B cell (primary cell): ENCODE measurements at regions not wholly inside any gene's neighbourhood (a gene's known extent, or its start where the extent isn't known, plus 50 kb on each side); places are given as distances from the start of the nearest gene placed in this dataset.

Source experiments
- ATAC-seq: fragments of 200-7000 bp; cut with Tn5 transposase; one replicate; pipeline ENCODE4 v1.10.0; 2021; ENCODE audit warnings: low read depth, mild to moderate bottlenecking, moderate number of reproducible peaks, moderate library complexity
- CTCF ChIA-PET: fragments of 350-600 bp; sonication (Branson Sonifier 250); formaldehyde crosslinking; loops from one replicate; lab custom pipeline; 2021; ENCODE audit warnings: antibody characterized with exemption, inconsistent platforms; lab: Charles Lee
- POLR2A ChIA-PET: fragments of 350-600 bp; sonication (Branson Sonifier 250); formaldehyde crosslinking; loops from one replicate; lab custom pipeline; 2021; ENCODE audit warnings: antibody characterized with exemption; lab: Charles Lee
- DNase-seq: peaks from one replicate; pipeline ENCODE4 v3.0.0; 2013
- H2AFZ ChIP-seq: 2 replicates; pipeline ENCODE4 v1.6.1; 2012; ENCODE audit warnings: mild to moderate bottlenecking, low read depth, low read length; ENCODE audit not compliant: insufficient read depth, poor library complexity, severe bottlenecking
- H3K27ac ChIP-seq, 2 donors: 1 replicate in 1 of 2; 2 replicates in 1 of 2; pipeline ENCODE4 v1.5.1; 2012 to 2013; ENCODE audit warnings: low read length in 2 of 2, mild to moderate bottlenecking in 2 of 2, moderate library complexity in 1 of 2
- H3K27me3 ChIP-seq, 4 experiments: fragments of 200-600 bp in 1 of 4; sonication (generic) in 1 of 4; replicated peaks in 1 of 4; 1 replicate in 2 of 4; 2 replicates in 2 of 4; pipeline versions ENCODE4 v1.6.1 to v1.7.0; 2013 to 2016; ENCODE audit warnings: low read length in 3 of 4, mild to moderate bottlenecking in 2 of 4, mixed read lengths in 1 of 4, moderate library complexity in 1 of 4; ENCODE audit not compliant: insufficient read depth in 4 of 4, control insufficient read depth in 3 of 4; ENCODE audit errors: control extremely low read depth in 1 of 4
- H3K36me3 ChIP-seq, 2 experiments: replicated peaks in 1 of 2; 1 replicate in 1 of 2; 2 replicates in 1 of 2; pipeline versions ENCODE4 v1.6.1 to v1.7.1; 2013; ENCODE audit warnings: low read length in 1 of 2; ENCODE audit not compliant: insufficient read depth in 2 of 2, control insufficient read depth in 1 of 2; ENCODE audit errors: control extremely low read depth in 1 of 2, extremely low read depth in 1 of 2
- H3K4me1 ChIP-seq, 2 donors: fragments of 200-600 bp in 1 of 2; sonication (generic) in 1 of 2; 1 replicate in 1 of 2; 2 replicates in 1 of 2; pipeline versions ENCODE4 v1.5.1 to v1.6.1; 2013 to 2017; ENCODE audit warnings: low read length in 2 of 2; ENCODE audit not compliant: control insufficient read depth in 2 of 2, insufficient read depth in 2 of 2
- H3K4me2 ChIP-seq: replicated peaks from 2 replicates; pipeline ENCODE3; 2012; ENCODE audit warnings: mild to moderate bottlenecking, low read depth, low read length; ENCODE audit not compliant: poor library complexity, severe bottlenecking
- H3K4me3 ChIP-seq, 5 experiments: fragments of 200-600 bp in 1 of 5; sonication (generic) in 1 of 5; 1 replicate in 3 of 5; 2 replicates in 2 of 5; pipeline versions ENCODE4 v1.5.1 to v1.7.0; 2011 to 2016; ENCODE audit warnings: low read length in 4 of 5, mild to moderate bottlenecking in 4 of 5, low read depth in 2 of 5, control low read depth in 1 of 5, moderate library complexity in 1 of 5; ENCODE audit not compliant: insufficient read depth in 1 of 5; ENCODE audit errors: control extremely low read depth in 1 of 5, extremely low read depth in 1 of 5
- H3K79me2 ChIP-seq: fragments of 200-600 bp; sonication (generic); one replicate; pipeline ENCODE4 v1.6.0; 2016; ENCODE audit warnings: low read length; ENCODE audit not compliant: control insufficient read depth, insufficient read depth
- H3K9ac ChIP-seq: fragments of 200-600 bp; sonication (generic); 2 replicates; pipeline ENCODE4 v1.6.1; 2017; ENCODE audit warnings: mild to moderate bottlenecking, low read length, moderate library complexity
- H3K9me3 ChIP-seq, 3 donors: one replicate each; pipeline versions ENCODE4 v1.6.1 to v1.7.1; 2013; ENCODE audit warnings: low read length in 2 of 3; ENCODE audit not compliant: control insufficient read depth in 2 of 3, insufficient read depth in 1 of 3; ENCODE audit errors: control extremely low read depth in 1 of 3
- H4K20me1 ChIP-seq: 2 replicates; pipeline ENCODE4 v1.6.0; 2012; ENCODE audit warnings: mild to moderate bottlenecking, low read length; ENCODE audit not compliant: insufficient read depth, control insufficient read depth, poor library complexity, severe bottlenecking
- H3K27ac Mint-ChIP-seq: one replicate; pipeline ENCODE4 v1.8.0; 2021; ENCODE audit warnings: mixed read lengths
- H3K27me3 Mint-ChIP-seq: one replicate; pipeline ENCODE4 v1.8.0; 2021; ENCODE audit warnings: mixed read lengths
- H3K4me1 Mint-ChIP-seq: one replicate; pipeline ENCODE4 v1.8.0; 2021; ENCODE audit warnings: mixed read lengths
- H3K4me3 Mint-ChIP-seq: one replicate; pipeline ENCODE4 v1.8.0; 2021; ENCODE audit warnings: mixed read lengths
- H3K9me3 Mint-ChIP-seq: one replicate; pipeline ENCODE4 v1.8.0; 2022; ENCODE audit warnings: mixed read lengths; ENCODE audit not compliant: insufficient read depth
- EZH2 ChIP-seq: IDR thresholded peaks from 2 replicates; pipeline ENCODE4 v1.6.1; 2012; ENCODE audit warnings: borderline replicate concordance, low read depth, mild to moderate bottlenecking, moderate library complexity, low read length; ENCODE audit not compliant: insufficient read depth, poor library complexity, severe bottlenecking
- WGBS: methylation state at CpG from one replicate; pipeline ENCODE4 v1.1.5; 2013; ENCODE audit warnings: missing lambda C conversion rate; ENCODE audit not compliant: insufficient coverage; 5-methylcytosine and 5-hydroxymethylcytosine counted together
- intact Hi-C: fragments of 100-400 bp; cut with micrococcal nuclease; formaldehyde crosslinking; loops from one replicate; pipeline ENCODE4 v1.10.0; 2022
- TF ChIP-seq, protein P1 (sequence below): fragments of 200-600 bp; IDR thresholded peaks from one replicate; pipeline ENCODE4 v1.8.0; 2022; ENCODE audit warnings: antibody characterized with exemption, mild to moderate bottlenecking

DNA sequence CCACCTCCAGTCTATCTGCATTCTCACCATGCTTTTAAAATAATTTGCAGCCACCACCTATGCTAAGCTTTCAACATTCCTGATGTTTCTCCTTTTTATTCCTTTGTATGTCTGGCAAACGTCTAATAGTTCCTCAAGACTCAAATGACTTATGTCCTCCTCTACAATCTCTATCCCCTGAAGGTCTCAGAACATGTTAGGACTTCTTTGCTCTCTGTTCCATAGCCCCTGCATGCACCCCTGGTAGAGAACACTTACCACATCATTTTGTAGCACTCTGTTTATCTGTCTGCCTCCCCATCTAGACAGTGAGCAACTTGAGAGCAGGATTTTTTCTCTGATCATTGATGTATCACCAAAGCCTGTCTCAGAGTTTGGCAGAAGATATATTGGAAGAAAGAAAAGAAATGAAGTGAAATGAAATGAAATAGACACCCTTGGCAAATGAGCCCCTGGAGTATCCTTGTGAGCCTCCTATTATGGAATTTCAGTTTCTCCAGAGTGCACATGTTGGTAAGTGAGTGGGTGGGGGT, 1231.2 kb upstream of the FLRT2 start:
- no peaks in the 10 kb centered on the region for H3K4me1 ChIP-seq
- WGBS = 80% methylated on average over 1 of the region's 1 CpG
- TF ChIP-seq, protein P1, sequence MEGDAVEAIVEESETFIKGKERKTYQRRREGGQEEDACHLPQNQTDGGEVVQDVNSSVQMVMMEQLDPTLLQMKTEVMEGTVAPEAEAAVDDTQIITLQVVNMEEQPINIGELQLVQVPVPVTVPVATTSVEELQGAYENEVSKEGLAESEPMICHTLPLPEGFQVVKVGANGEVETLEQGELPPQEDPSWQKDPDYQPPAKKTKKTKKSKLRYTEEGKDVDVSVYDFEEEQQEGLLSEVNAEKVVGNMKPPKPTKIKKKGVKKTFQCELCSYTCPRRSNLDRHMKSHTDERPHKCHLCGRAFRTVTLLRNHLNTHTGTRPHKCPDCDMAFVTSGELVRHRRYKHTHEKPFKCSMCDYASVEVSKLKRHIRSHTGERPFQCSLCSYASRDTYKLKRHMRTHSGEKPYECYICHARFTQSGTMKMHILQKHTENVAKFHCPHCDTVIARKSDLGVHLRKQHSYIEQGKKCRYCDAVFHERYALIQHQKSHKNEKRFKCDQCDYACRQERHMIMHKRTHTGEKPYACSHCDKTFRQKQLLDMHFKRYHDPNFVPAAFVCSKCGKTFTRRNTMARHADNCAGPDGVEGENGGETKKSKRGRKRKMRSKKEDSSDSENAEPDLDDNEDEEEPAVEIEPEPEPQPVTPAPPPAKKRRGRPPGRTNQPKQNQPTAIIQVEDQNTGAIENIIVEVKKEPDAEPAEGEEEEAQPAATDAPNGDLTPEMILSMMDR = no peak
- TF ChIP-seq EZH2 = no peak

DNA sequence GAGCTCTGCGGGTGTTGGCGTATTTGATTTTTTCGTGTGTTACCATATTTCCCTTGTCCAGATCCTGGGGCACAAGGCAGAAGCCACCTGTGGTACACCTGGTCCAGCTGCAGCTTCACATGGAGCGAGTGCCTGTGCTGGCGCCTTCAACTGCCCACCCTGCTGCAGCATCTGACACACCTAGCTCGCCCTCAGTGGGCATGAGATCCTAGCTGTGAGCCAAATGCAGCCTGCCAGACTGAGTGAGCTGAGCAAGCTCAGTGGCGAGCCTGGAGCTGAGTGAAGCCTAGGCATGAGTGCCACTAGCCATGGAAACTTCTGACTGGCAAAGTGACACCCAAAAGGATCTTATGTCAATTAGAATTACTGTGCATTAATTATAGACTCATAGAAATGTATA, 1226.8 kb upstream of the FLRT2 start:
- Histone ChIP-seq H3K4me3 (no peak overlapping the region), H3K4me2 (no peak overlapping the region), H3K27me3 (no peaks in the 10 kb centered on the region), H3K36me3 (no peaks in the 10 kb centered on the region), H4K20me1 (no peaks in the 10 kb centered on the region), H3K79me2 (no peaks in the 10 kb centered on the region), H3K9me3 (peaks cover 1 to 14% (median 2%) of the 10 kb centered on the region in 3 donors), H3K4me1 (no peaks in the 10 kb centered on the region), H3K9ac (no peak overlapping the region), H2AFZ (no peak overlapping the region), H3K27ac (no peak overlapping the region)
- no peak for DNase-seq
- H3K27ac Mint-ChIP-seq = no peak overlapping the region
- intact Hi-C loops = no loop called here
- 83% methylated on average over 7 of the region's 7 CpGs for WGBS
- peaks cover 3% of the 10 kb centered on the region for H3K9me3 Mint-ChIP-seq
- no peak for ATAC-seq
- no peak for TF ChIP-seq EZH2
- TF ChIP-seq, protein P1 = no peak
- H3K4me3 Mint-ChIP-seq = no peak overlapping the region
- ChIA-PET POLR2A (no interaction called here), CTCF (no interaction called here)
- H3K4me1 Mint-ChIP-seq = no peaks in the 10 kb centered on the region
- H3K27me3 Mint-ChIP-seq = no peaks in the 10 kb centered on the region

More for the DNA sequence above, 1231.2 kb upstream of the FLRT2 start:
- Histone ChIP-seq H4K20me1 (no peaks in the 10 kb centered on the region), H3K9ac (no peak overlapping the region), H2AFZ (no peak overlapping the region), H3K36me3 (no peaks in the 10 kb centered on the region), H3K27ac (no peak overlapping the region), H3K4me3 (no peak overlapping the region), H3K4me2 (no peak overlapping the region), H3K27me3 (no peaks in the 10 kb centered on the region), H3K79me2 (no peaks in the 10 kb centered on the region), H3K9me3 (peaks cover 0 to 8% (median 0%) of the 10 kb centered on the region in 3 donors)
- ChIA-PET CTCF (interaction anchor here (0.6 kb wide), 1 partner anchor 9 kb away, joined by 3 read pairs; no protein-coding TSS in a partner anchor), POLR2A (no interaction called here)
- no peak overlapping the region for H3K4me3 Mint-ChIP-seq
- DNase-seq (no peak), ATAC-seq (no peak)
- H3K27me3 Mint-ChIP-seq = no peaks in the 10 kb centered on the region
- intact Hi-C loops = no loop called here
- no peaks in the 10 kb centered on the region for H3K4me1 Mint-ChIP-seq
- H3K27ac Mint-ChIP-seq = no peak overlapping the region
- peaks cover 3% of the 10 kb centered on the region for H3K9me3 Mint-ChIP-seq
